ENCODE measurements at regions not wholly inside any gene's neighbourhood (a gene's known extent, or its start where the extent isn't known, plus 50 kb on each side); places are given as distances from the start of the nearest gene placed in this dataset.

- no peak for DNase-seq (ENCODE audit: low read depth in 3 of 3)
These were observed 69.4 kb upstream of the CD96 start for GRCh38 chr3:111472556-111472955.

GRCh38 chr3:111473550-111473949 lies 68.4 kb upstream of the CD96 start:
- no peak for DNase-seq (ENCODE audit: low read depth in 3 of 3)

GRCh38 chr3:111476701-111477100 lies 65.3 kb upstream of the CD96 start:
- no peak for DNase-seq (ENCODE audit: low read depth in 3 of 3)

- no peak for DNase-seq (ENCODE audit: low read depth in 3 of 3)
These were observed 61.9 kb upstream of the CD96 start for GRCh38 chr3:111480091-111480490.

- no peak for DNase-seq (ENCODE audit: low read depth in 3 of 3)
These were observed 60.4 kb upstream of the CD96 start for GRCh38 chr3:111481551-111481950.

GRCh38 chr3:111482574-111482973 lies 59.4 kb upstream of the CD96 start:
- no peak for DNase-seq (ENCODE audit: low read depth in 3 of 3)

- no peak for DNase-seq (ENCODE audit: low read depth in 3 of 3)
These were observed 56.9 kb upstream of the CD96 start for GRCh38 chr3:111485086-111485485.

Data from stimulated activated CD4-positive, alpha-beta T cell treated with anti-CD3 and anti-CD28 coated beads, TNF-alpha, amount 100 ng/mL, for 24 hours (primary cell).